Loucy (cell line): ENCODE measurements at regions not wholly inside any gene's neighbourhood (a gene's known extent, or its start where the extent isn't known, plus 50 kb on each side); places are given as distances from the start of the nearest gene placed in this dataset.
A peak's percentile ranks its signal among the peaks of the same experiment; 100 is the strongest.

Experiments
- H2AFZ ChIP-seq: fragments of 200-600 bp; sonication (generic); 2 replicates; pipeline ENCODE4 v1.6.0; 2016; ENCODE audit warnings: antibody characterized with exemption, mild to moderate bottlenecking, low read length, moderate library complexity
- H3F3A ChIP-seq: fragments of 200-600 bp; 2 replicates; pipeline ENCODE4 v1.6.0; 2016; ENCODE audit warnings: antibody characterized with exemption, low read depth, mild to moderate bottlenecking
- H3K27me3 ChIP-seq: fragments of 200-600 bp; sonication (generic); 2 replicates; pipeline ENCODE4 v1.6.1; 2014; ENCODE audit warnings: low read length, mild to moderate bottlenecking; ENCODE audit not compliant: insufficient read depth, poor library complexity, severe bottlenecking
- H3K36me3 ChIP-seq: fragments of 200-600 bp; sonication (generic); 2 replicates; pipeline ENCODE4 v1.6.1; 2016; ENCODE audit warnings: low read length; ENCODE audit not compliant: insufficient read depth
- H3K4me1 ChIP-seq: fragments of 200-600 bp; sonication (generic); 2 replicates; pipeline ENCODE4 v1.5.1; 2014; ENCODE audit warnings: low read length, mild to moderate bottlenecking; ENCODE audit not compliant: insufficient read depth, poor library complexity, severe bottlenecking
- H3K4me2 ChIP-seq: fragments of 200-600 bp; sonication (generic); 2 replicates; pipeline ENCODE4 v1.6.0; 2014; ENCODE audit warnings: antibody characterized with exemption, low read length, low read depth, mild to moderate bottlenecking; ENCODE audit not compliant: poor library complexity, severe bottlenecking
- H3K4me3 ChIP-seq: fragments of 200-600 bp; sonication (generic); 2 replicates; pipeline ENCODE4 v1.5.1; 2014; ENCODE audit warnings: low read length, mild to moderate bottlenecking, mixed read lengths; ENCODE audit not compliant: poor library complexity, severe bottlenecking
- H3K79me2 ChIP-seq: fragments of 200-600 bp; sonication (generic); 2 replicates; pipeline ENCODE4 v1.6.1; 2014; ENCODE audit warnings: low read length; ENCODE audit not compliant: insufficient read depth
- H3K9ac ChIP-seq: fragments of 200-600 bp; sonication (generic); 2 replicates; pipeline ENCODE4 v1.6.0; 2014; ENCODE audit warnings: mild to moderate bottlenecking, low read depth, low read length, moderate library complexity; ENCODE audit not compliant: poor library complexity, severe bottlenecking
- H3K9me2 ChIP-seq: fragments of 200-600 bp; sonication (generic); replicated peaks from 2 replicates; pipeline ENCODE4 v1.6.1; 2016; ENCODE audit warnings: low read depth, low read length, mixed read lengths
- H3K9me3 ChIP-seq: fragments of 200-600 bp; sonication (generic); 2 replicates; pipeline ENCODE4 v1.6.1; 2014; ENCODE audit warnings: mild to moderate bottlenecking, antibody characterized with exemption, low read length, low read depth; ENCODE audit not compliant: insufficient read depth
- H4K20me1 ChIP-seq: fragments of 200-600 bp; sonication (generic); 2 replicates; pipeline ENCODE4 v1.6.0; 2014; ENCODE audit warnings: antibody characterized with exemption, low read length, mild to moderate bottlenecking; ENCODE audit not compliant: insufficient read depth, poor library complexity, severe bottlenecking
- EZH2phosphoT487 ChIP-seq: fragments of 200-600 bp; IDR thresholded peaks from 2 replicates; pipeline ENCODE4 v1.6.1; 2018; ENCODE audit warnings: antibody characterized with exemption, mild to moderate bottlenecking, moderate library complexity, borderline replicate concordance
- TF ChIP-seq, protein P1 (sequence below): fragments of 200-600 bp; sonication (generic); conservative IDR thresholded peaks from 2 replicates; pipeline ENCODE4 v1.5.1; 2014; ENCODE audit warnings: mild to moderate bottlenecking, antibody characterized with exemption, low read length

DNA sequence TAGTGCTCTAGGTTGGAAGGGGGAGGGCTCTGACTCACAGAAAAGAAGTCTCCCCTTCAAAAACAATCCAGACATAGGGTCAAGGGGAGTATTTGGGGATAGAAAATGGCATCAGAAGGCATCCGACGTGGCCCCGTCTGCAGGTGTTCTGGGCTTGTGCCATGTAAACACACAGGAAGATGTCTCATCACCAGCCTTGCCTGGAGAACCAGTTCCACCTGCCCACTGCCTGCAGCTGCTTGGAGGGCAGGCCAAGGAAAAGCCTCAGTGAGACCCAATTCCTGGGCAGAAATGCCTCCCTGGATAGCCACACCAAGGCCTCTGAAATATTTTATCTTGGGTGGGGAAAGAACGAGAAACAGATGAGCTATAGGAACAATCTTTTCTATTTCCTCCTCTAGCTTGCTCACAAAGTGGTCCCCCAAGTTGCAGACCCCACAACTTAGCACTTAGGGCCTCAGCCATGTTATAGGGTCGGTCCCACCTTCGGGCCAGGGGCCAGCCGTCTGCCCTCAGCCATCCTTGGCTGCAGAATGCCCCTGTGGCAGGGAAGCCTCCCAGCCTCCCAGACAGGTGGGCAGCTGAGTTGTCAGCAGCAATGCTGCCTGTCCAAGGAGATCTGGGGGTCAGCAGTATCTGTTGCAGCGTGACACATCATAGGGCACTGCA is 54.3 kb upstream of the ECHDC3 start:
- H3K9me2 ChIP-seq, result no peaks in the 10 kb centered on the region
- peaks cover 20% of the 10 kb centered on the region for H3K4me1 ChIP-seq
- H3K36me3 ChIP-seq, result no peaks in the 10 kb centered on the region
- no peak overlapping the region for H3K4me2 ChIP-seq
- H3K9ac ChIP-seq, result no peak overlapping the region
- H3K4me3 ChIP-seq, result no peak overlapping the region
- no peaks in the 10 kb centered on the region for H3K79me2 ChIP-seq
- no peak overlapping the region for H2AFZ ChIP-seq
- H3K9me3 ChIP-seq, result no peaks in the 10 kb centered on the region
- no peaks in the 10 kb centered on the region for H4K20me1 ChIP-seq
- TF ChIP-seq, protein P1, sequence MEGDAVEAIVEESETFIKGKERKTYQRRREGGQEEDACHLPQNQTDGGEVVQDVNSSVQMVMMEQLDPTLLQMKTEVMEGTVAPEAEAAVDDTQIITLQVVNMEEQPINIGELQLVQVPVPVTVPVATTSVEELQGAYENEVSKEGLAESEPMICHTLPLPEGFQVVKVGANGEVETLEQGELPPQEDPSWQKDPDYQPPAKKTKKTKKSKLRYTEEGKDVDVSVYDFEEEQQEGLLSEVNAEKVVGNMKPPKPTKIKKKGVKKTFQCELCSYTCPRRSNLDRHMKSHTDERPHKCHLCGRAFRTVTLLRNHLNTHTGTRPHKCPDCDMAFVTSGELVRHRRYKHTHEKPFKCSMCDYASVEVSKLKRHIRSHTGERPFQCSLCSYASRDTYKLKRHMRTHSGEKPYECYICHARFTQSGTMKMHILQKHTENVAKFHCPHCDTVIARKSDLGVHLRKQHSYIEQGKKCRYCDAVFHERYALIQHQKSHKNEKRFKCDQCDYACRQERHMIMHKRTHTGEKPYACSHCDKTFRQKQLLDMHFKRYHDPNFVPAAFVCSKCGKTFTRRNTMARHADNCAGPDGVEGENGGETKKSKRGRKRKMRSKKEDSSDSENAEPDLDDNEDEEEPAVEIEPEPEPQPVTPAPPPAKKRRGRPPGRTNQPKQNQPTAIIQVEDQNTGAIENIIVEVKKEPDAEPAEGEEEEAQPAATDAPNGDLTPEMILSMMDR, result no peak
- TF ChIP-seq EZH2phosphoT487, result no peak
- H3F3A ChIP-seq, result no peaks in the 10 kb centered on the region
- no peaks in the 10 kb centered on the region for H3K27me3 ChIP-seq

DNA sequence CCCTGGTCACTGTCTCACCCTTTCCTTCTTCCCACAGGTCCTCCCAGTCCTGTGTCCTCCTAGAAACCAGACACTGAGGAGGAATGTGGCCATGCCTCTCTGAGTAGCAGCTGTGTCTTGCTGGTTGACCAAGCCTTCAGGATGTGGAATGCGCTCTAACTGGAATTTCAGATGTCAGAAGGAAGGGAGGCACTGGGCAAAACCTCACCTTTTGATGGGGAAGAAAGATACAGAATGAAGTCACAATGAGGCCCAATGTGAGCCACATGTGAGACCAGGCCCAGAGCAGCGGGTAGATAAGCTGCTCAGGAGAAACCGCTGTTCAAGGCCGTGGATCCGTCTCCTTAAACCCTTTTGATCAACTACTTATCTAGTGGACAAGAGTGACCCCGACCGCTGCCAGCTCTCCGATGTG is 54.8 kb upstream of the ECHDC3 start:
- no peaks in the 10 kb centered on the region for H3K27me3 ChIP-seq
- no peak overlapping the region for H2AFZ ChIP-seq
- H3K9me3 ChIP-seq, result no peaks in the 10 kb centered on the region
- H3K9ac ChIP-seq, result no peak overlapping the region
- no peak overlapping the region for H3K4me3 ChIP-seq
- no peaks in the 10 kb centered on the region for H3F3A ChIP-seq
- H3K4me1 ChIP-seq, result peaks cover 20% of the 10 kb centered on the region
- H3K4me2 ChIP-seq, result no peak overlapping the region
- no peaks in the 10 kb centered on the region for H3K9me2 ChIP-seq
- no peaks in the 10 kb centered on the region for H3K79me2 ChIP-seq
- H4K20me1 ChIP-seq, result no peaks in the 10 kb centered on the region
- H3K36me3 ChIP-seq, result no peaks in the 10 kb centered on the region
- TF ChIP-seq, protein P1, result no peak
- TF ChIP-seq EZH2phosphoT487, result no peak

DNA sequence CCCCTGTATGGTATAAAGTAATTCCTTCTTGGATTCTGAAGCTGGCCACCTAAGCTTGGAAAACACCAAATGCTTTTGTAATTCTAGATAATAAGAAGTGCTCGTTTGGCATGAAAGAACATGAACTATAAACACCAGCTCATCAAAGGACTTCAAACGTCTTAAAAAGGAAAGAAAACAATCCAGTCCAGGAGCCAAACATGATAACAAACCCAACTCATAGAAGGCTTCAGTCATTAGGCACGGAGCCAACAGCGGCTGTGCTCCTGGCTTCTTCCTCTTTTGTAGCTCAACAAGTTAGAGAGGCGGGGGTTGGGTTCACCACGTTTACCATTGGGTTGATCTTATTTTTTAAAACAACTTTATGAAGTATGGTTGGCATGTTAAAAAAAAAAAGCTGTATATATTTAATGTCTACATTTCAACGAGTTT is 56.4 kb upstream of the ECHDC3 start:
- H3K9me3 ChIP-seq, result no peaks in the 10 kb centered on the region
- H3K4me3 ChIP-seq, result peak overlapping the region; percentile 62
- H2AFZ ChIP-seq, result no peak overlapping the region
- no peaks in the 10 kb centered on the region for H3K27me3 ChIP-seq
- no peaks in the 10 kb centered on the region for H3F3A ChIP-seq
- peaks cover 20% of the 10 kb centered on the region for H3K4me1 ChIP-seq
- no peaks in the 10 kb centered on the region for H3K79me2 ChIP-seq
- no peaks in the 10 kb centered on the region for H3K36me3 ChIP-seq
- H3K9me2 ChIP-seq, result no peaks in the 10 kb centered on the region
- peak overlapping the region; percentile 72 for H3K4me2 ChIP-seq
- no peaks in the 10 kb centered on the region for H4K20me1 ChIP-seq
- H3K9ac ChIP-seq, result peak overlapping the region; percentile 8
- no peak for TF ChIP-seq EZH2phosphoT487
- TF ChIP-seq, protein P1, result no peak
